HG02623 (cell line): ENCODE measurements at regions not wholly inside any gene's neighbourhood (a gene's known extent, or its start where the extent isn't known, plus 50 kb on each side); places are given as distances from the start of the nearest gene placed in this dataset.

Source experiments
- ATAC-seq: cut with Tn5 transposase; IDR thresholded peaks from one replicate; pipeline ENCODE4 v1.9.1; 2021; ENCODE audit warnings: moderate library complexity; ENCODE audit not compliant: unreplicated experiment

DNA sequence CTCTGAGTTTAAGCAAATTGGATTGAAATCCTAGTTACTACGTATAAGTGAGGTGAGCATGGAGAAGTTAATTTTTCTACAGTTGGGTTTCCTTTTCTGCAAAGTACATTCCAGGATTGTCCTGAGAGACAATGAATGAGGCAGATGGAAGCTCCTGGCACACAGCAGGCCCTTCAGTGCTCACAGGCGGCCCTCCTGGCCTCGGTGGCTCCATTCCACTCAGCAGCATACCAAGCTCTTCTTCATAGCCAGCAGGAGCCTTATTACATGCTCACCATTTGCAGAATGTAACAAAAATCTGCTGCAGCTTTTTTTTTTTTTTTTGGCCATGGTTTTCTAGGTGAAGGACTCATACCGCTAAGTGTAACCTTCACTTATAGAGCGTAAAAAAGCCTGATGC, 113.2 kb upstream of the FAM9B start:
- ATAC-seq, result no peak

DNA sequence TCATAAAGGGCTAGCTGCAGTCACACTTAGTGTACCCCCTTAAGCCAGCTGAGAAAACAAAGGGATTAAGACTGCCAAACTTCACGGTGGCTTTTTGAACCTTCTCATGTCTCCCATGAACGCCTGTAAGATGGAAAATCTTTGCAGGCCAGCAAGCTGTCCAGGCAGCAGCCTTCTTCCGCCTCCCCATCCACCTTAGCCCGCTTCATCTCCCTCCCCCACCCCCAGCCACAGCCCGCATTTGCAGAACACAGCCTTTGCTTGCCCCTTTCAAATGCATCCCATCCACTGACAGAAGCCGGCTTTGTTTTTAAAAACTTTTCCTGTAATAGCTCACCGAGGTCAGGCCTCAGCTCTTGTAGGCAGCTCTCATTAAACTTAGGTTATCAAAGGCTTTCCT, 113.8 kb upstream of the FAM9B start:
- ATAC-seq, result no peak

DNA sequence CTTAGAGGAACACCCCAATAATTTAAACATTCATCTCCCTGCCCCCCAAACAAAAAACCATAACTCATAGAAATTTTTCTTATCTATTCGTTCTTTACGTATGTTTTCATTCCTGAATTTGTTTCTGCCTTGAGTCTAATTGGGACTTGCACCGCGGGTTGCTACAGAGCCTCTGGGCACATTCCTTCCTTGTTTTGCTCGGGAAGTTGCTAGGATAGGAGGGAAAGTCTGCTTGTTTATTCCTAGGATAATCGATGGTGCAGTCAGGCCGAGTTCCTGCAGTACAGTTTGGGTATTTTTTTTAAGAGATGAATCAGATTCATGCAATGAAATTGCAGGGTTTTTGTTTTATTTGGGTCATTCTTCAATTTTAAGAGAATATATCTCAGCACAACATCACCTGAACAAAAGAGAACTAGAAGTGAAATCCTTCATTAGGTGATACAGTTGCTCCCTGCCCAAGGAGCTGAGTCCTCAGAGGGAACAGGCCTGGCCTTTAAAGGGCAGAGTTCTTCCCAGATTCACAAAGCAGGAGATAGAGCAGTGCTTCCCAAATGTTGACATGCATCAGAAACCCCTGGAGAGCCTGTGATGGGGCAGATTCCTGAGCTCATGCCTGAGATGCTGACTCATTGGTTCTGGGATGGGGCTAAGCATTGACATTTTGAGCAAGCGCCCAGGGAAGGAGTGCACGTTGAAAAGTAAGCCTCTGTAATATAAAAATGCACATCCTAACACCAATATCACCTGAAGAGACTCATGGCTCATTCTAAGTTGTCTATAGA, 114.9 kb upstream of the FAM9B start:
- ATAC-seq, result no peak

DNA sequence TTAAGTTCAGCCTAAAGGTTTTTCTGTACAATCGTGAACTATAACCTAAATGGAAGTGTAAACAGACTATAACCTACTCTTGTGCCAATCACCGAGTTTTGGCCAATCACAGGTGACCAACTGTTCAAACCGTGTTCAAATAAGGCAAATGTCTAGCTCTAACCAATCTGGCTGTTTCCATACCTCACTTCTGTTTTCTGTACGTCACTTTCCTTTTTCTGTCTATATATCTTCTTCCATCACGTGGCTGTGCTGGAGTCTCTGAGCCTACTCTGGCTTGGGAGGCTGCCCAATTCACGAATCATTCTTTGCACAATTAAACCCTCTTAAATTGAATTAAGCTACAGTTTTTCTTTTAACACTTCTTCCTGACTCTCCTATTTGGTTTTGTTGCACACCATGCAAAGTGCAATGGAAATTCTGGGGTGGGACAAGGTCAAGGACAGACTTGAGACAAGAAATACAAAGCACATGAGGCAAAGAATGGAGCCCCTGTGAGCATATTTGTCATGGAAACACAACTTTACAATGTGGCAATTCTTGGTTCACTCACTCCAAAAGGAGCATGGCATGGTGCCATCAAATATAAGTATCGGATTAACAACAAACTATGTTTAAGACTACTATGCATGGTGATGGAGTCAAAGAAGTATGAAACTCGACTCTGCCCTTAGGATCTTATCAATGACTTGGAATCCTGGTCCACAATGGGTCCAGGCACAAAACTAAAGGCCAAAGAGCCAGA, 115.7 kb upstream of the FAM9B start:
- ATAC-seq, result no peak

DNA sequence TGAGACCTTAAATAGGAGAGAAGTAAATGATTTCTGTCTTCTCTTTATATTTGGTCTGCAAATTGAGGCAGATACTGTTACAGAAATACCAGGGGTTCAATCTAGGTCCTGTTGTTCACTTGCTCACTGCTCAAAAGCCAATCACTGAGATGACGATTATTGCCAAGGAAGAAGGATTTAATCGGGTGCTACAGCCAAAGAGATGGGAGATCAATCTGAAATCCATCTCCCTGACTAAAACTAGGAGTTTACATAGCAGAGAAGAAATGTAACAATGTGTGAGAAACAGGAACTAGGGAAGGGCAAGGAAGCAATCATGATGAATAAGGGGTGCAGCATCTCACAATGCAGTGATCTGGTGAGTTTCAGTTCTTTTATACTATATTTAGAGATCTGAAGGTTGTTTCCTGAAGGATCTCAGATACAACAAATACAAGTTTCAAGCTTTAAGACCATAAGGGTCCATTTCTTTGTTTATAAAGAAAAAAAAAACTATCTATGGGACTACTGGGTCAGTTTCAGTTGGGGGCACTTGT, 117.9 kb upstream of the FAM9B start:
- ATAC-seq, result no peak

DNA sequence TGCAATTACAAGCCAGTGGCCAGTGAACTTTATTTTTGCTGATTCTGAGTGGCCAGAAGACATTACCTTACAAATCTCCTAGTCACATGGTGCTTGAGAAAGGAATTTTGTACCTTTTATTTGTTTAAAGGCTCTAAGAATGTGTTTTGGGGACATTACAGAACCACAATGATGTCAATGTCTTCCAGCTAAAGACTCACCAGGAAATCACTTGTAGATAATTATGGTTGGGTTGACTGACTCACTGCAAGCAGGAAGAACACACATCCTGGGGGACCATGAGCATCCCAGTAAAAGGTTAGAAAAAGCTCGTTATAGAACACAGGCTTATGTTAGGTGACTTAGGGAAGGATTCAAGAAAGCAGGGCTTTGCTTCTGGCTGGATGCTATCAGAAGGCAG, 119.4 kb upstream of the FAM9B start:
- ATAC-seq, result no peak

DNA sequence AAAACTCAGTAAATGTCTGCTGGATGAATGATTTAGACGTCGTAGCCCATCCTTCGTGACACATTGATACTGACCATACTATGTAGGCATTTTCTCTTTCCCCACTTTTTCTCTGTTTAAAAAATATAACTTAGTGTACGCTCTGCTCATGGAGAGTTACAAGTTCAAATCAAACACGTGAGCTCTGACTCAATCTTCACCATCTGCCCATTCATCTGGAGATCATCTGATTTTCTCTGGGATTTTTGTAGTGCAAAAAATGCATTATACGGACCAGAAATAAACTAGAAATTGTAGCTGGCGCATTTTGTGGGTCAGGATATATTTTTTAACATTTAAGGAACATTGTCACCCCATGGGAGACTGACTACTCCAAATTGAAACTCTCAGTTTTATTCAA, 124.7 kb upstream of the FAM9B start:
- ATAC-seq, result no peak

DNA sequence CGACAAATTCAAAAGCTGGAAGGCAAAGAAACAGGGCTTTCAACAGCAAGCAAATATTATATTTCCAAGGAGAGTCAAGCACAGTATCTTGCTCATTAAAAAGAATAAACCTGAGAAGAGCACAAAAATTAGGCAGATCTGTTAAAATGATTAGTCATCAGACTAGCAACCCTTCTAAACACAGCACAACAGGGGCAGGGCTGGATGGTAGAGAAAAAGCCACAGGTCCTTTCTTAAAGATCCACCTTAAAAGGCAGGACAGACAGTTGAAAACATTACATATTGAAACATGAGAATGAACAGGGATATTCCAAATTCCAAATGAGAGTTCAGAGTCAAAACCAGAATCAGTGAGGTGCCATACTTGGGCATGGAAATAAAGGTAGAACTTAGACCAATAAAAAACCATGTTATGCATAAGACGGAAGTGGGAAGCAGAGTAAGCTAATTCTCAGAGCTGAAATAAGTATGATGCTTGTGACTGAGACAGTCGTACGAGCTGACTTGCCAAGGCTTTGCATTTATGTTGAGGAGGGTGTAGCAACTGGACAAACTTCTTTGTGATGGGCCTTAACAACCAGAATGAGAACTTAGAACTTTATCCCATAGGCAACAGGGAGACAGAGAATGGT, 126.9 kb upstream of the FAM9B start:
- ATAC-seq, result no peak

DNA sequence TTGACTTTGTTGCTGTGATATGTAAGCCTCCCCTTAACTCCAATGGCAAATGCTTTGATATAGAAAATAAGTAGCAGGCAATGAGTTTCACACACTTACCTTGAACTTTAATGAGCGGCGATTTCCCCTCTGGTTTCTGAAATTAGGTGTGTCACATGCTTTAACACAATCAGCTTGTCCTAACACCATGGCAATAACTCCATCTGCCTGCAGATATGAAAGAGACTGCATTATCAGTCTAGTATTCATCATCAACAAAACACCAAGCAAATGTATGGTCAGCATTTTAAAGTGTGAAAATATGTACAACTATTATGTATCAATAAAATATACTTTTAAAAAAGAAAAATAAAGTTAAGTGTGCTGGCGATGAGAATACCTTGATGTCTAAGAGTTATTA, 128.8 kb upstream of the FAM9B start:
- ATAC-seq, result no peak

DNA sequence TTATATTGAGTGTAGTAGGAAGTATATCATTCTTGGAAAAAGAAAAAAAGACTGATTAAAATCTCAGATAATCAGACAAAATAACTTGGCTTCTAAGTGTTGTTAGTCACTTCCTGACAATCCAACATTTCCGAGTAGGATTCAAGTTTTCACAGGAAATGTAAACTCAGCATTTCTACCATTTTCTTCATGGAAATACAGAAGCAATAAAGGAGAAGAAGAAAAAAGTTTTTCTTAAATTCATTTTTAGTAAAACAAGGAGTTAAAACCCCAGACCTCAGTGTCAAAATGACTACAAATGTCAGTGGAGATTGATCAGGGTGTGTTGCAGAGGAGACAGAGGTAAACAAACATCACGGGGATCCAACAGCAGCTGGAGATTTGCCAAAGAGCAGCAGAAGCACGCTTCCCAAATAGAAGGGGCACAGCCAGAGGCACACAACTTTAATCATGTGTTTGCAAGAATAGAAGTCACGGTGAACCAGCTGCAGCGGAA, 129.3 kb upstream of the FAM9B start:
- ATAC-seq, result no peak

DNA sequence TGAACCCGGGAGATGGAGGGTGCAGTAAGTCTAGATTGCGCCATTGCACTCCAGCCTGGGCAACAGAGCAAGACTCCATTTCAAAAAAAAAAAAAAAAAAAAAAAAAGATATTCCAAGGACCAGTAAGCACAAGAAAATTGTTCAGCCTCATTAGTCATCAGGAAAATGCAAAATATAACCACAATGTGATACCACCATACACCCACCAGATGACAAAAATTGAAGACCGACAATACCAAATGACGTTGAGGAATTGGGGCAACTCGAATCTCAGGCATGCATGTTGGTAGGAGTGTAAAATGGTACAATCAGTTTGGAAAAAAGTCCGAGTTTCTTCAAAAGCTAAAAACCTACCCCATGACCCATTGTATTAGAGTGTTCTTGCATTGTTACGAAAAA, 130.2 kb upstream of the FAM9B start:
- ATAC-seq, result no peak

DNA sequence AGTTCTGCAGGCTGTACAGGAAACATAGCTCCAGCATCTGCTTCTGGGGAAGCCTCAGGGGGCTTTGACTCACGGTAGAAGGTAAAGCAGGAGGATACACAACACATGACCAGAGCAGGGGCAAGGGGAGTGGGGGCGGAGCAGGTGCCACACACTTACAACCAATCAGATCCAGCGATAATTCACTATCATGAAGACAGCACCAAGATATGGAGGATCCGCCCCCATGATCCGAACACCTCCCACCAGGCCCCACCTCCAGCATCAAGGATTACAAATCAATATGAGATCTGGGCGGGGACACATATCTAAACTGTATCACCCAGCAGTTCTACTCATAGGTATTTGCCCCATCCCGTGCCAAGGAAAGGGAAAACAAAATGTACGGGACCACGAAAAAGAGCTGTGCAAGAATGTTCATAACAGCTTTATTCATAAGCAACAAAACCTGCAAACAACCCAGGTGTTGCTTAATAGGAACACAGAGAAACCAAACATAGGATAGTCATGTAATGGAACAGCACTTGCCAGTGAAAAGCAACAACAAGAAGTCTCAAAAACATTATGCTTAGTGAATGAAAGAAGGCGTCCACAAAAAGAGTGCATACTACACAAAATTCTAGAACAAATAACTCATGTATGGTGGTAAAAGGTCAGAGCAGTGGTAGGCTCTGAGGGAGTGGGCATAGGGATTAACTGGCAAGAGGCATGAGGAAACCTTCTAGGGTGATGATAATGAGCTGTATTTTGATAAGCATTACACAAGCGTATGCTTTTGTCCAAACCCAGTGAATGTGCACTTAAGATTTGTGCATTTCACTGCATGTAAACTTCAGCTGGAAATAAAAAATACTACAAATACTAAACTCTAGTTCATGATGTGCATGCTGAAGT, 130.9 kb upstream of the FAM9B start:
- ATAC-seq, result no peak

DNA sequence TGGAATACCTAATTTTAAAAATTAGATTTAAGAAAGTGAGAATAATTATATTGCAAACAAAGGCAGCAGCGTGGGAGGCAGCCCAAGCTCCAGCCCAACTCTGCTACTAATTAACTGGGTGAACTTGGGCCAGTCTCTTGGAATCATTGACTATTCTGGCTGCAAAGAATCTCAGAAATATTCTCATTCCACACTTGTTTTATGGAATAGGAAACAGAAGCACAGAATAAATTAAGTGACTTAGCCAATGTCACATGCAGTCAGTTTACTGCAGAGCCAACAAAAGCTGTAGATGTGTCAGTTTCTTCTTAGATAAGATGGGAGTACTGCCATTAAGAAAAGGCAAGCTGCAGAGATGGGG, 132.6 kb upstream of the FAM9B start:
- no peak for ATAC-seq

DNA sequence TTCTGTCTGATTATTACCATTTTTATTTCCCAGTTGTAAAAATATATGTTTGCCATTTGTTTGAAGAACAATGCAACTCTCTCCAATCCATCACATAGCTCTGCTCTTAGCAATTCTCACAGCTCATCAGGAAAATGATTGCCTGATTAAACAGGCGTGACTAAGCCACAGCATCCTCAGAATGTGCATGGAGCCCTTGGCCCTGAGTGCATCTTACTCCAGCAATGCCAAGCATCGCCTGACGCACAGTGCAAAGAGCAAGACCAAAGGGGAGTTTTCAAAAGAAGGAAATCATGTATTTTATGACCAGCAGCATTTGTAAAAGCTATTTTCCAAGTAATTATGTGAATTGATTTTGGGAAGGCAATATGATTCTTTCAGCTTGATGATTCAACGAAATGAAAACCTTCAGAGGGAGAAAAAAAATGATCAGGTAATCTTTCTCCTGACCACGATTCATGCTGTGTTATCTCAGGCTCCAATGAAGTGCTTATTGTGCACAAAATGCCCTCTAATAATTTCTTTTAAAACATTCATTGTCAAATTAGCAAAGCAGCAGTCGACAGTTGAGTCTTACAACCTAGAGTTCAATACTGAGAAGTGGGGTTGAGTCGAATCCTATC, 138.0 kb upstream of the FAM9B start:
- no peak for ATAC-seq

DNA sequence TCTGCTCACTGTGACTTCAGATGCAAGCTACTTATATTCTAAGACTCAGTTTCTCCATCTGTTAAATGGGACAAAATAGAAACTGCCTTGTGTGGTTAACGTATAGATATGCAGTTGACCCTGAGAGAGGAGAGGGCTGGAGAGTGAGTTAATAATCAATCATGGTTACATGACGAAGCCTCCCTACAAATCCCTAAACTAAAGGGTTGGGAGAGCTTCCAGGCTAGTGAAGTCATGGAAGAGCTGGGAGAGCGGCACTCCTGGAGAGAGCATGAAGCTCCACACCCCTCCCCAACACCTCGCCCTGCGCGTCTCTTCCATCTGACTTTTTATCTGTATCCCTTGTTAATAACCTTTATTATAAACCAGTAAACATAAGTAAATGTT, 138.5 kb upstream of the FAM9B start:
- no peak for ATAC-seq

DNA sequence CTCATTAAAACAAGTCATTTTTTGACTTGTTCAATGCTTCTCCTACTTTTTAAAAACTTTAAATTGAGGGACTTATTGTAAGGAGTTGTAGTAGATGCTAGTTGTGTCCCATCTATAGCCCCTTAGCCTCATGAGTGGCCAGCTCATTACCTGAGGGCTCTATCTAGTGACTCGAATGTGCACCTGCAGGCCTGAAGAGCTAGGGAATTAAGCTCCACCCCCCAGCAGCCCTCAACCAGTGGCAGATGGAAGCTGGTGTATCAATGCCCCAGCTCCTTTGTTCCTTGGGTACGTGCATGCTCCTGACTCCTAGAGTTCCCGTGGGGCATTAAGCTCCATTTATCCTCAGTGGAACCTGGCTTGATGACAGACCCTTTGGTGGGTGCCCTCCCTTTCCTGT, 146.7 kb upstream of the FAM9B start:
- ATAC-seq, result no peak

DNA sequence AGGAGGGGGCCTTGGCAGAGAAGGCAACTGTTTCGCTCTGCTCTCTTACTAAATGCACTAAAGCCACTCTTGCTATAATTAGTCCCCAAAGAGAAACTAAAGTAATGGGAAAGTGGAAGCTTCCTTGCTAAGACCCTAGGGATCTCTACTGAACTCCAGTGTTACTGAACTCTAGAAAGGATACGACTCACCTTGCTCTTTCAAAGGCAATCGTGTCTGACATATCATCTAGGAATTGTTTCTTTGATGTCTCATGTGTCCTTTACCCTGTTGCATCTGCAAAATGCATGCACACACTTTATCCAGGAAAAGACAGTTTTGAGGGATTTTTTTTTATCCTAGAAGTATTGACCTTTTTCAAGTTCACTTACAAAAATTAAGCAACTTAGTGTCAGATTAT, 148.1 kb upstream of the FAM9B start:
- no peak for ATAC-seq

DNA sequence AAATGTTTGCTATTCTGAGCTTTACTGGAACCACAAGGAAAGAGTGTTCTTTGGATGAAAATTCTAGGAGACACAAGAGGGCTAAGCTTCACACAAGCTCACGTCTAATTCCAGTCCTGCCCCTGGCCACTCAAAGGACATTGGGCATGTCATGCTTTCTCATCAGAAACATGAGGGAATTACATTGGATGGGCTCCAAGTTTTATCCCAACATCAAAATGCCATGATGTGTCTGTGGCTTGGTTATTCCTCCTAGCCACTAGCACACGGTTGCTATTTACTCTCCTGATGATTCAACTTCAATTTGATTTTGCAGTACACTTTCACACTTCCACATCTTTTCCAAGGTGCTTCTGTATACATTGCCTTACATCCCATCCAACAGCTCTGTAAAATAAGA, 149.6 kb upstream of the FAM9B start:
- no peak for ATAC-seq

DNA sequence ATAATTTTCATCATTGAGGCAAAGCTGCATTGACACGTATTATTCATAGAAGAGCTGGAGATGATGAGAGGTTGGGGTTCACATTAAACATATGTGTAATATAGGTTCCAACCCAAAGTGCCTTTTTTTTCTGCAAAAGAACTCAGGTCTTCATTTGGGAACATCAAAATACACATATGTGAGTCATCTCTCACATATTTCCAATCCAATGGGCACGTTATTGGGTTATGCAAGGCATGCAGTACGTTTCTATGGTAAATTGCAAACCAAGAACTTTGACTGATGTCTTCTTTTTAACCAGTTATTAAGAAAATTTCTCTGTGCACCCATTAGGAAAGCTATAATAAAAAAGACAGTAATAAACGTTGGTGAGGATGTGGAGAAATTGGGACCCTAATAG, 150.3 kb upstream of the FAM9B start:
- ATAC-seq, result no peak

DNA sequence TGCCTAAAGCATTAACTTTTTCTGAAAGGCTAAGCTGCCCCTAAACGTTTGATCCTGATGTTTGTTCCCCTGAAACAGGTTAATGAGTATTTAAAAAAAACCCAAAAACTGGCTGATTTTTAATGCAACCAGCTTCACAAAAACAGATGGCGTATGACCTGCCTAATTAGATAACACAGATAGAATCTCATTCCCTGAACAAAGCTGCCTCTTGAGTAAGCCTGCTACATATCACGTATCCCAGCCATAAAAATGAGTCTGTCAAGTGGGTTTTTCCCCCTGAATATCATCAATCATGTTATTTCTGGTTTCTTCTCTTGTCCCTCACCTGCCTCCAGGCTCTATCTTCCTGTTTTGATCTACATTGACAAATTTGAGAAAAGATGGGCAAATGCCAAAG, 154.2 kb upstream of the FAM9B start:
- no peak for ATAC-seq
